GM12892 (cell line): ENCODE measurements at regions not wholly inside any gene's neighbourhood (a gene's known extent, or its start where the extent isn't known, plus 50 kb on each side); places are given as distances from the start of the nearest gene placed in this dataset.
"Not testable (repeated sequence)": the region's sequence is repeated elsewhere in the genome, so short reads cannot be mapped to it uniquely, and the experiment has no call there.

Source experiments
- DNase-seq: peaks from one replicate; pipeline ENCODE4 v3.0.0; 2011; ENCODE audit not compliant: insufficient read length
- FAIRE-seq: peaks from 2 replicates; lab custom pipeline; 2011; peaks lifted over from hg19 to GRCh38; lab: Jason Lieb, UNC
- POLR2A ChIP-seq: IDR thresholded peaks from 2 replicates; pipeline ENCODE4 v1.6.1; 2011; ENCODE audit warnings: low read depth, low read length, control low read depth
- POLR2AphosphoS5 ChIP-seq: IDR thresholded peaks from 2 replicates; pipeline ENCODE4 v1.6.1; 2011; ENCODE audit warnings: low read depth, low read length, control low read depth
- TAF1 ChIP-seq: IDR thresholded peaks from 2 replicates; pipeline ENCODE4 v1.6.1; 2011; ENCODE audit warnings: low read depth, mild to moderate bottlenecking, control low read depth, low read length, borderline replicate concordance

DNA sequence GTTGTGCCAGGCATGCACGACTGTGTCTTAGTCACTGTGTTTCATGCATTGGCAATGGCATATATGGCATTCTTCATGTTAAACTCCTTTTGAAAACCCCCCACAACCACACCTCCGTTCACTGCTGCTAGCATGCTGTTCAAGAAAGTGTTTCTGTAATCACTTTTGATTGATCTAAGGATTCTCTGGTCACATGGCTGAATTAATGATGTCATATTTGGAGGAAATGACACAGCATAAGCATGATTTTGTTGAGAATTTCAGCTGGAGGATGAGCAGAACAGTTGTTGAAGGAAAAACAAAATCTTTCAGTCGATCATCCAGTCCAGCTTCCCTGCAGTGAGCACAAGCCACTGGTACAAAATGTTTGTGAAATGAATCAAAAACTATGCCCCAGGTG lies 203.5 kb upstream of the ECI2 start:
- TF ChIP-seq POLR2A (no peak), TAF1 (no peak), POLR2AphosphoS5 (no peak)
- DNase-seq (no peak), FAIRE-seq (no peak)

DNA sequence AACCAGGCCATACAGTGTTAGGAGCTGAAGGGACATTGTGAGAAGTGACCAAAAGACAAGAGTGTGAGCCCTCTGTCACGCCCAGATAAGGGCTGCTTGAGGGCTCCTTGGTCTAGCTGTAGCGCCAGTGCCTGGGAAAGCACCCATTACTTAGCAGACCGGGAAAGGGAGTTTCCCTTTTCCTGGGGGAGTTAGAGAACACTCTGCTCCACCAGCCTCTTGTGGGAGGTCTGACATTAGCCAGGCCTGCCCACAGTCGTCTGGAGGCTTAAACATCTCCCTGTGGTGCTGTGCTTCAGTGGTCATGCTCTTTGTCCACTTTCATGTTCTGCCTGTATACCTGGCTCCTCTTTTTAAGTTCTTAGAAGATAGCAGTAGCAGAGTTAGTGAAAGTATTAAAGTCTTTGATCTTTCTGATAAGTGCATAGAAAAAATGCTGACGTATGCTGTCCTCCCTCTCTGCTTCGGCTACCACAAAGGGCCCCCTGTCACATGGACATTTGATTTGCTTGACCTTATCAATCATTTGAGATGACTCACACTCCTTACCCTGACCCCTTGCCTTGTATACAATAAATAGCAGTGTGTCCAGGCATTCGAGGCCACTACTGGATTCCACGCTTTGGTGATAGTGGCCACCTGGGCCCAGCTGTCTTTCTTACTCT lies 201.5 kb upstream of the ECI2 start:
- TF ChIP-seq POLR2A = no peak
- TF ChIP-seq TAF1 = no peak
- TF ChIP-seq POLR2AphosphoS5 = no peak
- DNase-seq (no peak), FAIRE-seq (no peak)

DNA sequence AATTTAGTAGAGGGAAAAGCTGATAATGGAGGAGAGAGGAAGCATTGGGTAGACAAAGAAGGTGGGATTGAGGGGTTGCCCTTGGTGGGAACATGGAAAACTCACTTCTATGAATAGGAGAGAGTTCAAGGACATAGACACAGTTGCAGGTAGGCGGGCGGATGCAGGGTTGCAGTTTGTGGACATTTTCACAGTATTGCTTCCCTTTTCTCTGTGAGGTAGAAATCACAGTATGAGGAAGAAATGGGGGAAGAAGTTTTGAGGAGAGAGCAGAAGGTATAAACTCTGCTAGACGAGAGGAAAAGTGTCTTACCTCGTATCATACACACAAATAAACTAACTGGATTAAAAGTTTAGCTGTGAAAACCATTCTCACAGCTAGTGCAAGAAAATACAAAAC lies 200.7 kb upstream of the ECI2 start:
- FAIRE-seq = no peak
- no peak for DNase-seq

DNA sequence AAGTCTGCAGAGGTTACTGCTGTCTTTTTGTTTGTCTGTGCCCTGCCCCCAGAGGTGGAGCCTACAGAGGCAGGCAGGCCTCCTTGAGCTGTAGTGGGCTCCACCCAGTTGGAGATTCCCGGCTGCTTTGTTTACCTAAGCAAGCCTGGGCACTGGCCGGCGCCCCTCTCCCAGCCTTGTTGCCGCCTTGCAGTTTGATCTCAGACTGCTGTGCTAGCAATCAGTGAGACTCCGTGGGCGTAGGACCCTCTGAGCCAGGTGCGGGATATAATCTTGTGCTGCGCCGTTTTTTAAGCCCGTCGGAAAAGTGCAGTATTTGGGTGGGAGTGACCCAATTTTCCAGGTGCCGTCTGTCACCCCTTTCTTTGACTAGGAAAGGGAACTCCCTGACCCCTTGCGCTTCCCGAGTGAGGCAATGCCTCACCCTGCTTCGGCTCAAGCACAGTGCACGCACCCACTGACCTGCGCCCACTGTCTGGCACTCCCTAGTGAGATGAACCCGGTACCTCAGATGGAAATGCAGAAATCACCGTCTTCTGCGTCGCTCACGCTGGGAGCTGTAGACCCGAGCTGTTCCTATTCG lies 198.9 kb upstream of the ECI2 start:
- not testable (repeated sequence) for DNase-seq, FAIRE-seq

More for the DNA sequence above, 200.7 kb upstream of the ECI2 start:
- TF ChIP-seq TAF1 (no peak), POLR2A (no peak), POLR2AphosphoS5 (no peak)

DNA sequence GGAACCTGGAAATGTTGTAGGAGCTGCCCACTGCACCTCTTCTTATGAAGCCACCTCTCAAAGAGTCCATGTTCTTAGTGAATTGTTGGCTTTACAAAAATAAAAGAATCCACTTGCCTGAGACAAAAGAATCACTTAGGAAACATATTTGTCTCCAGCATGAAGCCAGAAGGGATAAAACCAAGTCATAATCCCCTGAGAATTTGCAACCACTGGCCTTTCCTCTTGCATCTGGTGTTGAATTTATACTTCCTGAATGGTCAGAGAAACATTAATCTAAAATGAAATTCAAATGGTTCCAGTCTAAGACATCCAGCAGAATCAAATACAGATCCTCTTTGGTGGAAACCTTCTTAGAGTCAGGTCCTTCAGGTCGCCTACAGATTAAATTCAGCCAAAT lies 192.5 kb upstream of the ECI2 start:
- no peak for FAIRE-seq
- no peak for DNase-seq
- TF ChIP-seq POLR2A (no peak), POLR2AphosphoS5 (no peak), TAF1 (no peak)

DNA sequence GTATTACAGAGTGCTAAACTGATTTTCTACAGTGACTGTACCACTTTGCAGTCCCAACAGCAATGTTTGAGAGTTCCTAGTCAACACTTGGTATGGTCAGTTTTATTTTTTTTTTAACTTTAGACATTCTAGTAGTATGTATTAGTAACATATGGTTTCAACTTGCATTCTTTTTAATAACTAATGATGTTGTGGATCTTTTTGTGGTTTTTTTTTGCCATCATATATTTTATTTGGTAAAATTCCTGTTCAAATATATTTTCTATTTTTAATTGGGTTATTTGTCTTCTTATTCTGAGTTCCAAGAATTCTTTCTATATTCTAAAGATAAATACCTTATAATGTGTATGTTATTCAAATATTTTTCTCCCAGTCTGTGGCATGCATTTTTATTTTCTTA lies 189.4 kb upstream of the ECI2 start:
- no peak for TF ChIP-seq POLR2A
- no peak for TF ChIP-seq POLR2AphosphoS5
- no peak for TF ChIP-seq TAF1
- no peak for FAIRE-seq

DNA sequence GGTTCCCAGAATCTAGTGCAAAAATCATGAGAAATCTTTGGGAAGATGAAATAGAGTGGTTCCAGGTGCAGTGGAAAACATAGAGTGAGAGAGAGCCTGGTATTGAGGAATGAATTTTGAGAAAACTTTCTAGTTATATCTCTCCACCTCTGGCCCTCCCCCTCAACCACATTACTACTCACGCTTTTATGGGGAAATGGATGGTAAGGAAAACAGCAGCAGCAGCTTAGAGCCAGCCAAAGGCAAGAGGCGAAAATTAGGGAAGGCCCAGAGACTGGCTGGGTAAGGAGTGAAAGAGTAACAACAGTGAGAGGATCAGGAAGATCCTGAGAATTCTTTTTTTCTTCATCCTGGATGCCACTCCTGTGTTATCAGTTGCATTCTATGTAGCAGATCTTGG lies 187.9 kb upstream of the ECI2 start:
- TF ChIP-seq TAF1 (no peak), POLR2AphosphoS5 (no peak), POLR2A (no peak)
- DNase-seq (no peak), FAIRE-seq (no peak)

More for the DNA sequence above, 189.4 kb upstream of the ECI2 start:
- no peak for DNase-seq

DNA sequence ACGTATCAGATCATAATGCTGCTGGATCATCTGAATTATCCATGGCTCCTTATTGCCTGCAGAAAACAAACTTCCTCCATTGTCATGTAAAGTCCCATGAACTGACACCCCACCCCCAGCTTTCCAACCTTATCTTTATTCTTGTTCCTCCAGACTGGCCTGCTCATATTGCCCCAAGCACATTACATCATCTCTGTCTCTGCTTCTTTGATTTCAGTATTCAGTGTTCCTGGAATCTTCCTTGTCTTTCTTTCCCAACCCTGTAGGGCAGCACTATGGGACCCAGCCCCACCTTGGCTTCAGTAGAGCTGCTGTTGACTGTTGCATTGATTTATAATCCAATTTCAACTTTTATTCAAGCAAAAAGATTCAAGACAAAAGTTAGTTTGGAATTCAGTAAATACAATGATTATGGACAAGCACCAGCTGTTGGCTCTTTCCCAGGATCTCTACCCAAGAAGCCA lies 187.5 kb upstream of the ECI2 start:
- no peak for FAIRE-seq
- TF ChIP-seq POLR2A (no peak), POLR2AphosphoS5 (no peak)
- DNase-seq = no peak

DNA sequence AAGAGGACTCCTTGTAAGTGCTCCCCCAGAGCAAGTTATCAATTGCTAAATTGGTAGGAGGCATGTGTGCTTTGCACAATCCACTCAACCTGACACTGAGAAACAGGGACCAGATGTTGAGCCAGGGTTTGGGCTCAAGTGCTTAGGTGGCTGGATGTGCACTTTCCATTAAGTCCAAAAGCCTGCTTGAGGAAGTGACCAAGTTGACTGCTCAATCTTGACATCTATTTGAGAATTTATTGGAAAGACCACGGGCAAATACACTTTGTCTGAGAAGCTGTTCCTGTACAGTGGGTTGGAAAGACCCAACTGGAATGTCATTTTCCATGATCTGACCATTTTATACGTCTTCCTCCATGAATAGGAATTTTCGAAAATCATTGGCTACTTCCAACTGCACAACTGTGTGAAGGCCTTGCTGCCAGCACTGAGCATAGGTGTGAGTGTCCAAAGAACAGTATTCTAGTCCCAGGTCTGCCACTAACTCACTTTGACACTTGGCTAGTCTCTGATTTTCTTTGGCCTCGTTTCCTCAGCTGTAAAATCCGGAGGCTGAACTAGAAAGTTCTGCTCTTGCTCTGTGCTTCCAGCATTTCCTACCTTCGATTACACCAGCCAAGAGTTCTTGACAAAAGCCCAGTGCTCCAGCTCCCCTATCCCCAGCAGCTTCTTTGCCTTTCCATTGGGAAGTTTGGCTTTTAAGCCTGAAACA lies 186.9 kb upstream of the ECI2 start:
- FAIRE-seq (no peak), DNase-seq (no peak)
- no peak for TF ChIP-seq POLR2A
- TF ChIP-seq POLR2AphosphoS5 = no peak
- TF ChIP-seq TAF1 = no peak

DNA sequence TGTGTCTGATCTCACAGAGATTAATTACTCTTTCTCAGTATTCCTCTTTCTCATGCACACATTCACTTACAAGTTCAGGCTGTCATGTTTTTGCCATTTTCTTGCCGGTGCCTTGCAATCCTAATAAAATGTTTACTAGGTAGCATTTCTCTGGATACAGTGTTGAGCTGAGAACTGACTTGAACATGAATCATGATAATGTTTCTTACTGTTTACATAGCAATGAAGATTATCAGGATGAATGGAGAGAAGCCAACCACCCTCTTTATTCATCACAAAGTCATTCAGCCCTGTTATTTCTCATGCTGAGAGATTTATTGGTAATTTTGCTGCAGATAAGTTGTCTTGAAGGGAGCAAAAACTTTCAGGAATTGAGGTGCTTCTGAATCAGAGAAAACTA lies 185.5 kb upstream of the ECI2 start:
- DNase-seq = no peak
- TF ChIP-seq TAF1 = no peak
- TF ChIP-seq POLR2AphosphoS5 = no peak
- no peak for TF ChIP-seq POLR2A
- FAIRE-seq = no peak

DNA sequence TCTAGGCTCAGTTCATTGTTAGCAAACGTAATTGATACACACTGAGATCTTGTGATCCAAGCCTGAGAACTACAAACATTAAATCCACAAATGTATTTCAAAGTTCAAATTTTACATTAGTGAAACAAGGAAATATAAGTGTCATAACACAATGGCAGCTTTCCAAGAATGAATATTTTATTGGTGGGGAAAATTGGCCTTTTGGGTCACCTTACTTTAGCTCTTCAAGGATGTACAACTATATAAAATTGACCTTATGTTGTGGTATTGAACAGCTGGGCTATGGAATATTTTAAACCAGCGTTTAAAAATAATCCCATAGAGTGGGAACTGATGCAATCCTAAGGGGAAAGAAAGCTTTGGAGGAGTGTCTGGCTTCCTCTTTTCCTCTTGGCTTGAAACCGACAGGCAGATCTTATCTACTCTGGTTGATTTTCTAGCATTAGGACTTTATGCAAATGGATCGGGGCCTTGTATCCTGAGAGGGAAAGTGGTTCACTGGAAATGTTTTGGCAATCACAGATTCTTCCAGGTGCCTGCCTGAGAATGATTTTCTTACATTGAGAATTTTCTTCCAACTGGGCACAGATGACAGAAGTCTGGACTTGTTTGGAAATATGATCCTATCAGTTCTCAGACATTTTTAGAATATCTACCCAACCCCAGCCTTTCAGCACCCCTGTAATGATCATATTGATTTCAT lies 184.8 kb upstream of the ECI2 start:
- TF ChIP-seq TAF1 (no peak), POLR2A (no peak), POLR2AphosphoS5 (no peak)
- DNase-seq = no peak
- no peak for FAIRE-seq
